ENCODE measurements at regions not wholly inside any gene's neighbourhood (a gene's known extent, or its start where the extent isn't known, plus 50 kb on each side); places are given as distances from the start of the nearest gene placed in this dataset.

DNA sequence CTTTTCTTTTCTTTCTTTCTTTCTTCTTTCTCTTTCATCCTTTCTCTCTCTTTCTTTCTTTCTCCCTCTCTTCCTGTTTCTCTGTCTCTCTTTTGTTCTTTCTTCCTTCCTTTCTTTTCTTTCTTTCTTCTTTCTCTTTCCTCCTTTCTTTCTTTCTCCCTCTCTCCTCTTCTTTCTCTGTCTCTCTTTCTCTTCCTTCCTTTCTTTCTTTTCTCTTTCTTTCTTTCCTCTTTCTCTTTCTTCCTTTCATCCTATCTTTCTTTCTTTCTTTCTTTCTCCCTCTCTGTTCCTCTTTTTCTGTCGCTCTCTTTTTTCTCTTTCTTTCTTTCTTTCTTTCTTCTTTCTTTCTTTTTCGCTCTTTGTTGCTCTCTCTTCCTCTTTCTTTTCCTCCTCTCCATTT is 1149.2 kb upstream of the AUTS2 start:
- DNase-seq, result no peak

DNA sequence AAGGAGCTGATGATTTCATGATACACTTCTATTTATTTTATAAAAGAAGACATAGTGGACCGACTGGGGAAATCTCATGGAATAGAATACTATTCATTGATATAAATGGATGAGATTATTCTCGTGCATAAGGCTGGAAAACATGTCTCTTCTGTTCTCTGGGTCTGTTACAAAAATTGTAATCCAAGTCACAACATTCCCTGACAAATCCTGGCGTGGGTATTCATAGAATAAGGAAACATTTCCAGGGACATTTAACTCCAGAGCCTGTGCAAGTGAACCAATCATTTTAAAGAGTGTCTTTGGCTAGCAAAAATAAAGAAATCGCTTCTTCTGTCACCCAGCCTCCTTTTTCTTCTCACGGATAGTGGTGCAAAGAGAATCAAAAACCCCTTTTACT is 1148.5 kb upstream of the AUTS2 start:
- no peak for DNase-seq

DNA sequence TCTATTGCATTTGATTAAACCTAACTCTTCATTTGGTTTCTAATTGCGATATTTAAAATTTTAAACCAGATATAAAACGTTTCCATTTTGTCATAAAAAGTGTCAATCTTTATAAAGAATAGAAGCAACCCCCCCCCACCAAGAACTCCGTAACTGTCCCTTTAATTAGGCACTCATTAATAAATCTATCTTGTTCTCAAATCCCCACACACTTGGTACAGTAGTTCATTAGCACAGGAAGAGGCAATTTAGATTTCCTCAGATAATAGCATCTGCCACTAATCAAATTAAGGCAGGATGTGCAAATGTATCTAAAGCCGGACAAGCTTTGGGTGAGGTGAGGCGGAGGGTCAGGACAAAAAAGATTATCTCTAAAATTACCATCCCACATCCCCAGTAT is 1143.3 kb upstream of the AUTS2 start:
- no peak for DNase-seq

DNA sequence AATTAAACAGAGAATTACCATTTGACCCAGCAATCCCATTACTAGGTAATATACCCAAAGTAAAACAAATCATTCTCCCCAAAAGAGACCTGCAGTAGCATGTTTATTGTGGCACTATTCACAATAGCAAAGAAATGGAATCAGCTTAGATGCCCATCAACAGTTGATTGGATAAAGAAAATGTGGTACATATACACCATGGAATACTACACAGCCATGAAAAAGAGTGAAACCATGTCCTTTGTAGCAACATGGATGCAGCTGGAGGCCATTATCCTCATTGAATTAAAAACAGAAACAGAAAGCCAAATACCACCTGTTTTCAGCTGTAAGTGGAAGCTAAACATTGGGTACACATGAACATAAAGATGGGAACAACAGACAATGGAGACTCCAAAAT is 1141.8 kb upstream of the AUTS2 start:
- DNase-seq, result no peak

DNA sequence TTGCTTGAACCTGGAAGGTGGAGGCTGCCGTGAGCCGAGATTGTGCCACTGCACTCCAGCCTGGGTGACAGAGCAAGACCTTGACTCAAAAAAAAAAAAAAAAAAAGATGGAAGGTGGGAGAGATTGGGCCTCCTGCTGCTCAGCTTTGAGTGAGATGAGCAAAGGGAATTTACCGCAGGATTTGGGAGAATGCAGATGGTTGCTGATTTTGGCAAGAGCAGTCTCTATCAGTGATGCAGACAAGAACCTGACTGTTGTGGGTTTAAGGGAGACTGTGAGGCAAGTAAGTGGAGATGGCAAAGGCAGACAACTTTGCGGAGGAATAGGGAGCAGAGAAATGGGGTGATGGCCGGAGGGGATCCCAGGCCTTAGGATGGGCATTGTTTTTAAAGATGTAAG is 1140.8 kb upstream of the AUTS2 start:
- DNase-seq, result no peak

DNA sequence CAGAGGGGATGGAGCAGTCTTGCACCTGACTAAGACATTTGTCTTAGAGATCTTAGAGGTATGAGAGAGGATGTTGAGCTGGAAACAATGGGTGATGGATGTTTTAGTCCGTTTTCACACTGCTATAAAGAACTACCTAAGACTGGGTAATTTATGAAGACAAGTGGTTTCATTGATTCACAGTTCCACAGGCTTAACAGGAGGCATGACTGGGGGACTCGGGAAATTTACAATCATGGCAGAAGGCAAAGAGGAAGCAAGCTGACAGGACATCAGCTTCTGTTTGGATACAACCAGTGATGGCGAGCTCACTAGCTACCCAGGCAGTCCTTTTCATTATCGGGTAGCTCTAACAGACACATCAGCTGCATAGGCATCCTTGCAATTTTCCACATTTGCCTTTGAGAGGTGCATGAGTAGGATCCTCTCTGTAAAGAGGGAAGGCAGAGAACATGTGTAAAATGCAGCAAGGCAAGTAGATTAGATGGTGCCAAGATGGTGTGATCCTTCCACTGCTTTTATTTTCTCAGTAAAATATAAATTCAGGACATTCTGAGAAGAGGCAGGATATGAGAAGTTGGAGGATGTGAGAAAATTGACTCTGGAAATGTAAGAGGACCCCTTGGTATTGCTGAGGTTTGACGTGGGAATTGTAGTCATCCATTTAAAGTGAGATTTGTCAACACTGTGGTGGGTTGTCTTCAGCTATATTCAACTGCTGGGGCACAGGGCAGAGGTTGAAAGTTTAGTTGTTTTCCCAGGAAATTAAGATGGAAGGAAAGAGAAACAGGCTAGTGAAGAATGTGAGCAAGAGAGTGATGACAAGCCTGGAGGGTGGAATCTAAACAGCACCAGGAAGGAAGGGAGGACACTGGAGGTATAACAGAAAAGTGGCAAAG is 1140.0 kb upstream of the AUTS2 start:
- DNase-seq, result peak; percentile 69

DNA sequence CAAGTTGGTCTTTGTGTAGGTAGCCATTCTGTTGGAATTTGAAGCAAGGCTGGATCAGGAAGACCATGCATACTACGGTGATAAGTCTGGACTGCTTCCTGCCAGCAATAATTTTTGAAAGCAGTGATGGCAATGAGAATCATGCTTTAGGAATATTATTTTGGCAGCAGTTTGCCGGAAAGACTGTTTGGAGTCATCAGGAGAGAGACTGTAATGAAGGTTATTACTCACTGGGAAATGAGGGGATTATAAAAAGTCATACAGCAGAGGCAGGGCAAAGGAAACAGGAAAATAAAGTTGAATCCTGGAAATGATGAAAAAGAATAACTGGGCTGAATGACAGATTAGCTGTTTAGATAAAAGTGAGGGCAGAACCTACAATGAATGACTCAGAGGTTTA is 1136.8 kb upstream of the AUTS2 start:
- DNase-seq, result peak; percentile 91

DNA sequence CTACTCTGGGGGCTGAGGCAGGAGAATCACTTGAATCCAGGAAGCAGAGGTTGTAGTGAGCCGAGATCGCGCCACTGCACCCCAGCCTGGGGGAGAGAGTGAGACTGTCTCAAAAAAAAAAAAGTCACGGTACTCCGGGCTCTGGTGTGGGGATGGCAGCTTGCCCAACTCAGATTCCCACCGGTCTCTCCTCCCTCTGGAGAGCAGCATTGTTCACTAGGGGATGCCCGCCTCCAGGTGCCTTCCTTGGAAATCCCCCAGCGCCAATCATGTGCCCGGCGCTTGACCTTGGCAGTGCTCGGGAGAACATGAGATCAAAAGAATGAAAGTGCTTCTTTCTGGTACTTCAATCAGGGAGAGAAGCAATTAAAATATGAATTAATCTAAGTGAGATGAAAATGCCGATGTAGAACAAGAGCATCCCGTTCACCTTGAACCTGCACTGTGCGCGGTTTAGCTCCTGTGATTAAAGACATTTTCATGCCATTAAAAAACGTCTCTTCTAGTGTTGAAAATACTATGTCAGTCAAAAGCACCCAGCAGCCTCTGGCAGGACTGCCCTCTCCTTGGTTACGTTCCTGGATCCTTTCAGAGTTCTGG is 1127.3 kb upstream of the AUTS2 start:
- no peak for DNase-seq

DNA sequence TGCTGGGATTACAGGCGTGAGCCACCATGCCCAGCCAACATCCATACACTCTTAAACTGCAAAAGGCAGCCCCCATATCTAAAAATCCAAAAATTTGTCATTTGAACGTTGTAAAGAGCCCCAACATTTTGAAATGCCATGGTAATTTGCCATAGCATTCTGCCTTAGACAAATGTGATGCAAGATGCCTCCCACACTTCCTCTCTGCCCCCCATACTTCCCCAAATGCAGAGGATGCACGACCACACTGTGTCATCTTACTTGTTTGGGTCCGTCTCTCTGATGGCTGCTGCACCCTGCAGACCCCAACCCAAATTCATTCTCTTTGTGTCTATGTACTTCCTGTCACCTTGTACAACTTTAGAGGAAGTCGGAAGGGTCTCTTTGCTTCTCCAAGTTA is 1125.6 kb upstream of the AUTS2 start:
- no peak for DNase-seq

DNA sequence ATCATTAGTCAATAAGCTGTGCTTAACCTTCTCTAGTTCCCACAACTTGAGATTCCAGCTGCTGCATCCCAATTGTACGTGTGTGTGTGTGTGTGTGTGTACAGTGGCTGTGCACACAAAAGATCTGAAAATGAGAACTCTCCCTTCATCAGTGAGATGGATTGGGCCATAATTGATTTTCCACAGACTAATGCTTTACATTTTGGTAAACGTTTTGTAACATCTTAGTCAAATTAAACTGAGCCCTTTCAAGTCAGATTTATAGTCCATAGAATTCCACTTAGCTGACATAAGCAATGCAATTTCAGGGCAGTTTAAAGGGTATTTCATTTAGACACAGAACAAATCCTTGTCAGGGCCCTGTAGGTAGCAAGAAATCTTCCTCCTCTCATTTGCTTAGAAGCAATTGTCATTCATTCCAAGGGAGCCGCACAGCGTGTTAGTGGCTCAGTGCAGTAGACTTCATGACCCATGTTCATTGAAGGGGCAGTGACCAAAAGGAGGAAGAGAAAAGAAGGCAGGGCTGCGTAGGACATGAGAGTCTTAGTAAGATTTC is 1123.5 kb upstream of the AUTS2 start:
- DNase-seq, result peak; percentile 57

DNA sequence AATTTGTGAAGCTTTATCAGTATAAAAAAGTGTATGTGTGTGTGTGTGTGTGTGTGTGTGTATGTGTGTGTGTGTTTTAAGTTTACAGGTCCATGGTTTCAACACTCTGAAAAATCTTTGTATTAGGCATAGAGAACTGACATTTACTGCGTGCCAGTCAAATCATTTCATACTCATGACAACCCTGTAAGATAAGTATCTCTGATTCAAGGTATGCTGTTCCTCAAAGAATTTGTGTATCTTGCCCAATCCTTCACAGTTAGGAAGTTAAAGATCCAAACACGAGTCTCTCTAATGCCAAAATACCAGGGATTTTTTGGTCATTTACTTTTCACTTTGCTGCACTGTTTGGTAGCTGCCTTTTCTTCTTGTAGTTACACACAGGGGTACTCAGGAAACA is 1121.3 kb upstream of the AUTS2 start:
- DNase-seq, result peak; percentile 26

DNA sequence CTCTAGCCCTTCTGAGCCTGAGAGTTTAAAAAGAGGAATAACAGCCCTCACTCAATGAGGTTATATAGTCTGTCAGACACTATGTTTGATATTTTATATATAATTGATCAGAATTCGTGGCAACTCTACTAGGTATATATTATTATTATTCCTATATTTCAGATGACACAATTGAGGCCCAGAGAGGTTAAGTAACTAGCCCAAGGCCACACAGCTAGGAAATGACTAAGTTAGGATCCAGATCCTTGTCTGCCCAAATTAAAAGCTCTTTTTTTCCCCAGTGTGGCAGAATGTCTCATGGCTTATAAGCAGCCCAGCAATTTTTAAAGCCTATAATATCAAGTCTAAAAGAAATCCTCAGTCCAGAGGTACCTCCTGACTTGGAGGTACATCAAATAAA is 1119.9 kb upstream of the AUTS2 start:
- no peak for DNase-seq

DNA sequence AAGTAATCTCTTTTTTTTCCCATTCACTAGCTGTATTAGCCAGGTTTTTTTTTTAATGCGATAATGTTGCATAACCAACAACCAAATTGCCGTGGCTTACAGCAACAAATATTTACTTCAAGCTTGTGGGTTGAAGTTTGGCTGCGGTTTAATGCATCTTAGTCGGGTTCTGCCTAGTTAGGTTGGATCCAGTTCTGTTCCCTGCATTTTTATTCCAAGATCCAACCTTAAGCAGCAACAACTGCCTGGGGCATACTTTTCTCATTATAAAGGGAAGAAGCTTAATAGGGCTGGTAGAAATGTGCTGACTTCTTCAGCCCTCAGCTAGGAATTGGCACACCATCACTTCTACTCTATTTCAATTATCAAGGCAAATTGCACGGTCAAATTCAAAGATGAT is 1115.5 kb upstream of the AUTS2 start:
- no peak for DNase-seq

DNA sequence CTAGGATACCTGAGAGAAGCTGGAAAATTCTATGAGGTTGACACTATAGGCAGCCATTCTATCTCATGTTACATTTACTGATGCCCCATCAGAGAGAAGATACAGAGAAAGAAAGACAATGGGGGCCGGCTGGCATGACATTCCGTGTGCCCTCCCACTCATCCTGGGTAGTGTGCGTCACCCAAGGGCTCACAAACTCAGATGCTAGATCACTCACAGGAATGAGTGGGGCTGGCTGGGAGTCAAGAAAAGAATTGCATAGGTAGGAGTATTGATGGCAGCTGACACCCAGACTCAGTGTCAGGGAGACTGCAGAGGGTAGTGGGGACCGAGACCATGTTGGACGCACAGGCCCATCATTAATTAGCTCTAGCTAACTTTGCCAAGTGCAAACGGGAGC is 1113.5 kb upstream of the AUTS2 start:
- no peak for DNase-seq

DNA sequence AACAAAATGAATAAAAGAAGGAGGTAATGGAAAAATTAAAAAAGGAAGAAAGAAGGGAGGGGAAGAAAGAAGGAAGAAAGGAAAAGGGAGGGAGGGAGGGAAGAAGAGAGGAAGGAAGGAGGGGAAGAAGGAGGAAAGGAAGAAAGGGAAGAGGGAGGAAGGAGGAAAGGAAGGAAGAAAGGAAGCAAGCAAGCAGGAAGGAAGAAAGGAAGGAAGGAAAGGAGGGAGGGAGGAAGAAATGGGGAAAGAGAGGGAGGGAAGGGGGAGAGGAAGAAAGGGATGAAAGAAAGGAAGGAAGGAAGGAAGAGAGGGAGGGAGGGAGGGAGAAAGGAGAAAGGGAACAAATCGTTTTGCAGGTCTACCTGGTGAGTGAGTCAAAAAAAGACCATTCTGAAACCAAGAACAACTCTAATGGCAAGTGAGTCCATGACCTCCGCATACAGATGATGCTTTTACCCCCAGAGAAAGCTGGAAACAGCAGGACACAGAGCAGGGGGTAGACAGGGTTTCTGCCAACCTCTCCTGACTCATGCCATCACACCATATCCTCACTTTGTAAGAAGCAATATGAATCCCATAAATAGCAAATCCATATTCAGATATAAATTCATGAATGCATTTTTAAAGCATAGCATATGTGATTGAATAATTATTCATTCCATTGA is 1112.9 kb upstream of the AUTS2 start:
- peak; percentile 14 for DNase-seq

DNA sequence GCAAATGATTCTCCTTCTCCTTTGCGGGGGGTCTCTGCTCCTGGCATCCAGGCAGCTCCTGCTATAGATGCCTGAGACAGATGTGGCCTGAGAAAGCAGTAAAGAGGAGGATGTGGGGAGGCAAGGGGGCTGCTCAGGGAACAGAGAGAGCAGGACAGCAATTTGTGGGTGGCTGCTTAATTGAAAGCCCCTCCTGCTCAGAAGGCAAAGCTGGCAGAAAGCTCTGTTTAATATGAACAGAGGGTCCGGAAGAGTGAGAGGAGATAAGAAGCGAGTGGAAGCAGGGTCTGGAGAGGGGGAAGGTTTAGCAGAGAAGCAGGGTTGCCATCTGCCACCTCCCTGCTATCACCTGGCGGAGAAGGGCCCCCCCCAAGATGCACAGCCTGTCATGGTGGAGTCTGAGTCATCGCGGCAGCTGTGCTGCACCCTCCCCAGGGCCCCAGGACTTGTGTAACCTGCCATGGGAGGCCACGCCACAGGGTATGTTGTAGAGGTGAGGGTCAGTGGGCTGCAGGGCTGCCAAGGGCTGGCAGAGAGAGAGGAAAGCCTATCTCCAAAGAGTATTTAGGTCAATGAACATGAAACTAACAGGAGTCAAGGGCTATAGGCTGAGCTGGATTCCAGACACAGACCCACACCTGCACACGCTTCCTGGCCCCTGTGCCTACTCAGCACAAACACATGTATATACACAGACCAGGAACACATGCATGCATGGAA is 1109.8 kb upstream of the AUTS2 start:
- DNase-seq, result no peak

DNA sequence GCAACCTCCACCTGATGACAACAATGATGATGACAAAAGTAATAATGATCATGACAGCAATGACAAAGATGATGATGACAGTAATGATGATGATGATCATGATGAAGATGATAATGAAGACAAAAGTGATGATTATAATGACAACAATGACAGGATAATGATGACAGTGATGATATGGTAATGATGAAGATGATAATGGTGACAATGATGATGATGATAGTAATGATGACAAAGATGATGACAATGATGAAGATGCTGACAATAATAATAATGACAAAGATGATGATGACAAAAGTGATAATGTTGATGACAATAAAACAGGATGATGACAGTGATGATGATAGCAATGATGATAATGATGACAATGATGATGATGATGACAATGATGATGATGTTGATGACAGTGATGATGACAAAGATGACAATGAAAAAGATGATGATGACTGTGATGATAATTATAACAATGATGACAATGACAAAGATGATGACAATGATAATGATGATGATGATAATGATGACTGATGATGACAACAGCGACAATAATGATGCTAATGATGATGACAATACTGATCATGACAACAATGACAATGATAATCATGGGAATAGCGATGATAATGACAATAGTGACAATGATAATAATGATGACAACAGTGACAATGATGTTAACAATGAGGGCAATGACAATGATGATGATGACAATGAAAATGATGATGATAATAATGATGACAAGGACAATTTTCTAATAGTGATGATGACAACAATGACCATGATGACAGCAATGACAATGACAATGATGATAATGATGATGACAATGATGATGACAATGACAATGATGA is 1106.5 kb upstream of the AUTS2 start:
- no peak for DNase-seq

DNA sequence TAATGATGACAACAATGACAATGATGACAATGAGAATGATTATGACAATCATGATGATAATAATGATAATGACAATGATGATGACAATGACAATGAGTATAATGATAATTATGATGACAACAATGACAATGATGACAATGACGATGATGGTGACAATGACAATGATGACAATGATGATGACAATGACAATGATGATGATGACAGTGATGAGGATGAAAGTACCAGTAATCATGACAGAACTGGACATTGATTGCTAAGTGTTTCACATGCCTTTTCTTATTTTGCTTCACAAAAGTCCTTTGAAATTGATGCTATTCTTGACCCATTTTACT is 1106.0 kb upstream of the AUTS2 start:
- no peak for DNase-seq

DNA sequence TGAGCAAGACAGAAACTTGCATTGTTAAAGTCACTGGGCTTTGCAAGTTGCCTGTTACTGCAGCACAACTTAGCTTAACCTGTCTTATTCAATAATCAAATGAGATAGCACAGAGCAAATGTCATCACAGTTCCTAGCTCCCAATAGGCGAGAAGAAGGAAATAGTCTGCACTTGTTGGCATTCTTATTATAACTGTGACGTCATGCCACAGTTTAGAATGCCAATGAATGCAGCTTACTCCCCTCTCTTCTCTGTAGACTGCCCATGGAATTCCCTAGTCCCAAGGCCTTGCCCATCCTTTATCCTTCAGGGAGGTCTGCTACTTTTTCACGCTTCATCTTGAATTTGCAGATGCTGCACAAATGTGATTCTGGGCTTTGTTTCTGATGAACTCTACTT is 1094.9 kb upstream of the AUTS2 start:
- DNase-seq, result no peak

DNA sequence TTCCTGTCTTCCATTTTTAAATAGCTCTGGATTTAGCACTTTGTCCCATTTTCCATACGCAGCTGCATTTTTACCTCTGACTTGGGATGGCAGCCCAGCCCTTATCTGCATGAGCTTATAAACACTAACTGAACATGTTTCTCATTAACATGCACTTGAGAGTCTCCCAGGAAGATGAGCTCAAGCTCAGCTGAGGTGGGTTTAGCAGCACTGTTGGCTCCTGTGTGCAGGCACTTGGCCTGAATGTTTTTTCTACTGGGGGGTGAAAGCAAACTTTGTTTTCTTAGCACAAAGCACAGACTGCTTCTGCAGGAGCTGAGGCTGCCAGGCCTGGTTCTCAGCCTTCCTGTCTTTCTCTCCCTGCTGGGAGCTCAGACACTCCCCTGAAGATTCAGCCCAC is 1093.6 kb upstream of the AUTS2 start:
- DNase-seq, result no peak

DNA sequence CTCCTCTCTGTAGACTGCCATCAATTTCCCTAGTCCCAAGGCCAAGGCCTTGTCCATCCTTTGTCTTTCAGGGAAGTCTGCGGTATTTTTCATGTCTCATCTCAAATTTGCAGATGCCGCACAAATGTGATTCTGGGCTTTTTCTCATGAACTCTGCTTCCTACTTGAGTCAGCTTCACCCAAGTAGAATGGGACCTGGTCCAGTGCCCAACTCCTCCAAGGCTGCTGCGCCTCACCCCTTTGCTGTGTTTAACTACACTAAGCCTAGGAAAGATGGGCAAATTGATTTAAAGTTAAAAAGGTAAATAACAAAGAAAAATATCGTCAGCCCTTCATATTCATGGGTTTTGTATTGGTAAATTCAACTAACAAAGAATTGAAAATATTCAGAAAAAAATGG is 1092.6 kb upstream of the AUTS2 start:
- DNase-seq, result no peak

DNA sequence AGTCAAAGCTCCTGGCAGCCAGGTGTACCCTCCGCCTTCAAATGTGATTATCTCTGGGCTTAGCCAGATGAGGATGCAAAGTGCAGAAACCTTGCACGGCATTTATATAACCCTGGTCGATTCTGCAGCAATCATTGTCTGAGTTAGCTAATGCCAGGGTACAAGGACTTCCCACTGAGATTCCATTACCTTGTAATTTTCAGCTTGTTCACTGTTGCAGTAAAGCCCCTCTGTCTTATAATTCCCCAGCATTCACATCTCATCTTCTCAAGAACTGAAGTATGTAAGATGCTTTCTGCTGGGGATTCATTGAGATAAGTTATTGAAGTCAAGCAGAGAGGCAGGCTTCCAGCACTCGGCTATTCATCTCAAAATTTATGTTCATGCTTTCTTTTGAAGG is 1090.6 kb upstream of the AUTS2 start:
- no peak for DNase-seq

All from fibroblast of skin of right quadriceps (primary cell).